DMS 273 (cell line): ENCODE measurements at regions not wholly inside any gene's neighbourhood (a gene's known extent, or its start where the extent isn't known, plus 50 kb on each side); places are given as distances from the start of the nearest gene placed in this dataset.

Experiments
- DNase-seq: peaks from one replicate; lab custom pipeline; 2025; ENCODE audit not compliant: unreplicated experiment; lab: John Stamatoyannopoulos, UW

DNA sequence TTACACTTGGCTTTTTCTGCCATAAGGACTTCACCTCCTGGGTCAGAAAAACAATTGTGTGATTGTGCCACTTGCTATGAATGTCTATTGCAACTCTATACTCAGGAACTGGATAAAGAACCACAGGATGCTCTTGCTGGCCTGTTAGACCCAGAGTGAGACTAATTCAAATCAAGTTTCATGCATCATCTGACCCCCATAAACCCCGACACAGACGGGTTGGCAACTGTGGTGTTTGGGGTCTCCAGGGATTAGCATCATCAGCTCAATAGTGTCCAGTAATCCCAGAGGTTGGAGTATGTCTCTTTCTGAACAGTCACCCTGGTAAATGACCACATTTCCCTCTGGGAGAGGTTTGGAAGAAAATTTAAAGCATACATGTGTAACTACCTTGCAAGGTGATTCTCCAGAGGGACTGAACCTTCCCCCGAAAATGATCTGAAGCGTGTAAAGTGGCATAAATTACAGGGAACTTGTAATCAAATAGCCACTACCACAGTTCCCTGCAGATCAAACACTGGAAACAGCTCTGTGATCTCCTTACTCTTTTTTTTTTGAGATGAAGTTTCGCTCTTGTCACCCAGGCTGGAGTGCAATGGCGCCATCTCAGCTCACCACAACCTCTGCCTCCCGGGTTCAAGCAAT, 1097.6 kb downstream of the TBC1D22A start:
- no peak for DNase-seq

DNA sequence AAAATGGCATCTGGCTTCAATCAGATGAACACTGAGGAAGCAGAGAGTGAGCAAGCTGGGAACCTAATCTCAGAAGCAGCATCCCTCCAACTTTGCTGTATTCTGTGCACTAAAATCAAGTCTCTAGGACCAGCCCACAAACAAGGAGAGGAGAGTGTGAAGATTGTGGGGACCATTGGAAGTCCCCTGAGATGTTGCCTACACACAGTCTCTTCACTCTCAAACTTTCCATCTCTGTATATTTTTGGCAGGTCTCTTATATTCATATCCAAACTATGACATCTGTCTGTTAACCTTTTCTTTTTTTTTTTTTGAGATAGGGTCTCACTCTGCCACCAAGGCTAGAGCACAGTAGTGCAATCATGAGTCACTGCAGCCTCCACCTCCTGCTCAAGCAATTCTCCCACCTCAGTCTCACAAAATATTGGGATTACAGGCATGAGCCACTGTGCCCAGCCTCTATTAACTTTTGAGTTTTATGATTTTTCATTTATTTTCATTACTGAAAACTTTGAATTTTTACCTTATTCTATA, 1096.4 kb downstream of the TBC1D22A start:
- DNase-seq: no peak

DNA sequence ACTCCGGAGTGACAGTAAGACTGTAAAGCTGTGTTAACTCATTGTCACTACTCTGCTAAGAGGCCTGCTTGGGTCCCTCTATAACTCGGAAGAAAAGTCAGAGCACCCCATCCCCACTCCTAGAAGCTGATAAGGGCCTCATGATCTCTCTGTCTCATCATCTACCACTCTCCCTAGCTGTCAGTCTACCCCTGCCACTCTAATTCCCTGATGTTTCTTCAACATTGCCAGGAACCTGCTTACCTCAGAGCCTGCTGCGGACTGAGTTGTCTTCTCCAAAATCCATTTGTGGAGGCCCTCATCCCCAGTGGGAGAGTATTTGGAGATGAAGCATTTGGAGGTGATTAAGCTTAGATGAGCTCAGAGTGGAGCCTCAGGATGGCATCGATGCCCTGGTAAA, 1092.2 kb downstream of the TBC1D22A start:
- DNase-seq: no peak

DNA sequence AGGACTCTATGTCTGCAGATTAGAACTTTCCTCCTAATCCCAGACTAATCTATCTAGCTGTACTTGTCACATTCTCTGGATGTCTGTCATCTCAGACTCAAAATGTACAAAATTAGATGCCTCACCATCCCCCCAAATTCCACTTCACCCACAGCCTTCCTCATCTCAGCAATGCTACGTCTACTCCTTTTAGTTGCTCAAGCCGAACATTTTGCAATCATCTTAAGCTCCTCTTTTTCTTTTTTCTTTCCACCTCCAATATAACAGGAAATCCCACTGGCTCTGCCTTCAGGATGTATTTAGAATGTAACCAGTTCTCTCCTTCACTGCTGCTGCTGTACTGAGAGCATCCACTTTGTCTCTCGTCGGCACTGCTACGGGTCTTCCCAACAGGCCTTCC, 1091.8 kb downstream of the TBC1D22A start:
- DNase-seq: no peak

- DNase-seq: no peak
Measured at GRCh38 chr22:47853750-47854149, 1091.3 kb downstream of the TBC1D22A start.

- DNase-seq: no peak
Measured at GRCh38 chr22:47851586-47851985, 1089.1 kb downstream of the TBC1D22A start.

- DNase-seq: peak; percentile 91
Measured at GRCh38 chr22:47850644-47851151, 1088.2 kb downstream of the TBC1D22A start.

DNA sequence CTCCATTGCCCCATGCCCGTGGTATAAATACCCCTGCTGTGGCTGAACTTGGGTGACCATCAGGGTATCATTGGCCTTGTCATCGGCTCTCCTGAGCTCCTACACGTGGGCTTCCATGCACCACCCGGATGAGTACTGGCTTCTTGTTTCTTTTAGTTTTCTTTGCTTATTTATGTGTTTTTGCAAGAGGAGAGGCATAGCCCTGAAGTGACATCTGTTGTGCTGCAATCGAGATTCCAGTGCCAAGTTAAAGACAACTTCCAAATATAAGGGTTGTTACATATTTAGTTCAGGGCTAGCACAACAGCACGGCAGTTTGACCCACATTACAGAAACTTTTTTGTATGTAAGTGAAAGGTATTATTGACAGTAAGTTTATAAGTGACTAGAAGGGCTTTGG, 1087.1 kb downstream of the TBC1D22A start:
- peak; percentile 15 for DNase-seq

- DNase-seq: no peak
Measured at GRCh38 chr22:47848184-47848920, 1085.9 kb downstream of the TBC1D22A start.

- DNase-seq: no peak
Measured at GRCh38 chr22:47847131-47847890, 1084.9 kb downstream of the TBC1D22A start.

DNA sequence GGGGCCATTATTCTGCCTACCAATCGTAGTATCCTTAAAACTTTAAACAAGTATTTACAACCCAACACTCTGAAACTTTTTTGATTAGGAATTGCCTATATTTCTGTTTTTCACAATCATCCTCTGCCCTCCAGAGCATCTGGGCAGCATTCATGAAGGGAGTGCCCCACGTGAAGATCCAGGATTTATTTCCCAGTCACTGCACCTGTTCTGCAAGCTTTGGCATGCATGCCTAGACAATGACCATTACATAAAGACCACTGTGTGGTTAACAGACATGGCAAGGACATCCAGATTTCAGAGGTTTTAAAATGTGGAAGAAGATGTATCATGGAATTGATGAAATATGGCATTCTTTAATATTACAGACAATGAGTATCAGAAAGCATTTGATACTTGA, 1083.8 kb downstream of the TBC1D22A start:
- no peak for DNase-seq

DNA sequence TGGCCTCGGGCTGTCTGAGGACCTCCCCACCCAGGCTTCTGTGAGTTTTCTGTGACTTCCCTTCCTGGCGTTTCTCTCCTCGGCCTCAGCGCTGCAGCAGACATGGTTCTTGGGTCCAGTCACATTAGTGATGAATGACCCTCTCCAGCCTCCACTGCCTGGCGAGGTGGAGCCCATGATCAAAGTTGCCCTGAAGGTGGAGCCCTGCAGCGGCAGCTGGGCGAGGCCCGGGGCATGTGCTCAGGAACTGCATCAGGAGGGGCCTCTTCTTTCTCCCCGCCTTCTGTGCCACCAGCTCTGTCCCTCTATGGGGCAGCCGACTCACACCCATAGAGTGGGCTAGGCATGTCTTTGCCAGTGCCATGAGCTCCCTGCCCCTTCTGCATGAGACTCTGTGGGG, 1079.7 kb downstream of the TBC1D22A start:
- DNase-seq: peak; percentile 4

- DNase-seq: no peak
Measured at GRCh38 chr22:47841156-47841555, 1078.7 kb downstream of the TBC1D22A start.

- no peak for DNase-seq
Measured at GRCh38 chr22:47839595-47840227, 1077.3 kb downstream of the TBC1D22A start.

DNA sequence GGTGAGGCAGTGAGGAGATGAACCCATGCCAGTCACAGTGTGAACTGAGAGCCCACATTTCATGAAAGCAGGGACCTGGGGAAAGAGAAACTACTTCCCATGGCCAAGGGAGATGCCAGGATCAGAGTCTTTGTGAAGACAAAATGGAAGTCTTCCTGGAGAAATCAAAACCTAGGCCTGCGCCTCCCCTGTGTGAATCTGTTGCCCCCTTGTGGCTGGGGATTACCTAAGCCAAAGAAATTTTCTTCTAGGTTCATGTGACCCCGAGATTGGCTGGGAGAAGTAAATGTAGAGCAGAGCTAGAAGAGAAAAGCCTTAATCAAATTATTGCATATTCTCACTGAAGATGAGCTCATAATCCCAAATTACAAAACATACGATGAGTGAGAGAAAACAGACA, 1075.3 kb downstream of the TBC1D22A start:
- DNase-seq: peak; percentile 68

DNA sequence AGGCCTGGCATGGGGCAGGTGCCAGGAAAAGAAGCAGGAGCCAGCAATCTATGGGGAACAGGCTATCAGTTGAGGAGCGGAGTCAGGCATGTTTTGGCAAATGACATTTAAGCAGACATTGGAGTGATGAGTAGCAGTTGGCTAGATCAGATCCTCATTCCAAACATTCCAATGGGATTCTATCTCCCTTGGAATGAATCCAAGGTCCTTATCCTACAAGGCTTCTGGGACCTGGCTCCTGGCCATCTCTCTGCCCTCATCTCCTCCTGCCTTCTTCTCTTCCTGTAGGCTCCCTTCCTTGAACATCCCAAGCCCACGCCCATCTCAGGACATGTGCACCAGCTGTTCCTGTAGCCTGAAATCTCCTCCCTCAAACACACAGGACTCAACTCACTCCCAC, 1074.5 kb downstream of the TBC1D22A start:
- DNase-seq: no peak

DNA sequence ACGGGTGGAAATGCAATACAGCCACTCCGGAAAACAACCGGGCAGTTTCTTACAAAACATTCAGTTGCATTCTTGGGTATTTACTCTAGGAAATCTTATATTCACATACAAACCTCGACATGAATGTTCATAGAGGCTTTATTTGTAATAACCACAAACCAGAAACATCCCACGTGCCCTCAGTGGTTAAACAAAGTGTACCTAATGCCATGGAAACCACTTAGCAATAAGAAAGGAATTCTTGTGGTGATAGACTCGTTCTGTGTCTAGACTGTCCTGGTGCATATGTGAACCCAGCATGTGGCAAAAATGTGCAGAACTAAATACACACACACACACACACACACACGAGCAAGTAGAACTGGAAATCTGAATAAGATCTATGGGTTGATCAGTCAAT, 1073.3 kb downstream of the TBC1D22A start:
- peak; percentile 5 for DNase-seq

GRCh38 chr22:47826016-47826415, 1063.6 kb downstream of the TBC1D22A start:
- DNase-seq: no peak

DNA sequence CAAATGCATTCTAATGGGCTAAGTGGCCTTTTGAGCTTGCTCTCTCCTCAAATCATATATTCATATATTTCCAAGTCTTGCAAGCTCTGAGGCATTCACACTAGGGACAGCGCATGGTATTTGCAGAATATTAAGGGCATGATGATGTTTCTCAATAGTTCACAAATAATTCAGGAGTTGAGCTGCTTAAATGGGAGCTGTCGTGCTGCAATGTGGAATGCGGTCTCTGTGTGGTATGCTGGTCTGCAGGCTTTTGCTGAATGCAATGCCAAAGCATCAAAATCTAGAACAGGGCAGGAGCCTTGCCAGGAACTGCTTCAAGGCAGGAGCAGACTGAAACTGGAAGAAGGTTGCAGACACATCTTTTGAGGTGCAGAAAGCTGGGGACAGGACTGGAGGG, 1060.0 kb downstream of the TBC1D22A start:
- no peak for DNase-seq

GRCh38 chr22:47818496-47818895, 1056.0 kb downstream of the TBC1D22A start:
- no peak for DNase-seq

DNA sequence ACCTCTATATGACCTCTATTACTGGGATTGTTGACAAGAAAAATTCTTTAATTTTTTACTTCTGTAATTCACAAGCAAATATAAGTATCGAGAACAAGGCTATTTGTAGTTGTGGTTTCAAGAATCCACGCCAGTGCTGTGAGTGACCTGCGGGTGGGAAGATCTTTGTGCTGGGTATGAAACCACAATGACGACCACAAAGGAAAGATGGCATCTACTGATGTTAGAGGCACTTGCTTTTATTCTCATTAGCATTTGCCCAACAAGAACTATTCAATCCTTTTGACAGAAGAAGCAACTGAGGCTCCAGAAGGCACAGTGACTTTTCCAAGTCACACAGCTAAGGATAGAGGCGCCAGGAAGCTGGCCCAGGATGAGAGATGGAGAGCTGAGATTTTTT, 1054.9 kb downstream of the TBC1D22A start:
- no peak for DNase-seq
